ENCODE measurements at regions not wholly inside any gene's neighbourhood (a gene's known extent, or its start where the extent isn't known, plus 50 kb on each side); places are given as distances from the start of the nearest gene placed in this dataset.

DNA sequence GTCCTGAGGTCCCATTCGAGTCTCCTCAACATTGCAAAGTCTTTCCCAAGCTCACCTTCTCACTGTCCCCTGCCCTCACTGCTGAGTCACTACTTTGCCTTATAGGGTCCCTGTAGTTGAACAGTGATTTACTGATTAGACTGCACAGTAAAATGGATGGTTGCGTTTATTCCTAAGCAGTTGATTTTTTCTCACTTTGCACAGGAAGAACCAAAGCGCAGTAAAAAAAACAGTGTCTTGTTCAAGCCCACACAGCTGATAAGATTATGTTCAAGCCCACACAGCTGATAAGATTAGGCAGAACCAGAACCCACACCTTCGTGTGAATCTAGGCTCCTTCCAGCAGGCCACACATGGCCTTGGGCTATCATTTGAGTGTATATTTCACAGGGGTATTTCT is 215.3 kb upstream of the COPS8 start:
- Histone ChIP-seq H3K4me2 (no peak overlapping the region), H3K4me1 (replicated peaks; ENCODE audit: insufficient read depth) (peaks cover 41% of the 10 kb centered on the region), H3K79me2 (ENCODE audit: low read depth) (no peaks in the 10 kb centered on the region), H3K9me3 (ENCODE audit: insufficient read depth, low read depth) (peaks cover 5% of the 10 kb centered on the region; the same call in 1 of the 2 replicates), H3K4me3 (no peak overlapping the region), H3K27ac (peak overlapping the region; percentile 76; the same call in 1 of the 2 replicates), H3K36me3 (ENCODE audit: low read depth) (no peaks in the 10 kb centered on the region), H3K9me2 (ENCODE audit: insufficient read depth) (no peaks in the 10 kb centered on the region), H3F3A (ENCODE audit: insufficient read depth, low read depth) (peaks cover 20% of the 10 kb centered on the region), H2AFZ (no peak overlapping the region), H4K20me1 (ENCODE audit: insufficient read depth) (no peaks in the 10 kb centered on the region), H3K27me3 (ENCODE audit: insufficient read depth, low read depth) (0 out of 2 replicates have a peak, but pooled peaks cover 16% of the 10 kb centered on the region)
- BruUV-seq (replicated peaks) = no TSS peak
- no peak for DNase-seq
- TF ChIP-seq, protein P1, sequence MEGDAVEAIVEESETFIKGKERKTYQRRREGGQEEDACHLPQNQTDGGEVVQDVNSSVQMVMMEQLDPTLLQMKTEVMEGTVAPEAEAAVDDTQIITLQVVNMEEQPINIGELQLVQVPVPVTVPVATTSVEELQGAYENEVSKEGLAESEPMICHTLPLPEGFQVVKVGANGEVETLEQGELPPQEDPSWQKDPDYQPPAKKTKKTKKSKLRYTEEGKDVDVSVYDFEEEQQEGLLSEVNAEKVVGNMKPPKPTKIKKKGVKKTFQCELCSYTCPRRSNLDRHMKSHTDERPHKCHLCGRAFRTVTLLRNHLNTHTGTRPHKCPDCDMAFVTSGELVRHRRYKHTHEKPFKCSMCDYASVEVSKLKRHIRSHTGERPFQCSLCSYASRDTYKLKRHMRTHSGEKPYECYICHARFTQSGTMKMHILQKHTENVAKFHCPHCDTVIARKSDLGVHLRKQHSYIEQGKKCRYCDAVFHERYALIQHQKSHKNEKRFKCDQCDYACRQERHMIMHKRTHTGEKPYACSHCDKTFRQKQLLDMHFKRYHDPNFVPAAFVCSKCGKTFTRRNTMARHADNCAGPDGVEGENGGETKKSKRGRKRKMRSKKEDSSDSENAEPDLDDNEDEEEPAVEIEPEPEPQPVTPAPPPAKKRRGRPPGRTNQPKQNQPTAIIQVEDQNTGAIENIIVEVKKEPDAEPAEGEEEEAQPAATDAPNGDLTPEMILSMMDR (conservative IDR thresholded peaks at IDR 0.05) = no peak
- no peak for TF ChIP-seq EZH2 (IDR thresholded peaks at IDR 0.05; ENCODE audit: low read depth)
- CTCF ChIA-PET = no interaction called here
- POLR2A ChIA-PET (ENCODE audit: unreplicated experiment) = no interaction called here
- intact Hi-C loops (cut with micrococcal nuclease; ENCODE audit: unreplicated experiment) = loop anchor here (5.0 kb wide), 1 partner anchor 157 kb away; no protein-coding TSS in a partner anchor

DNA sequence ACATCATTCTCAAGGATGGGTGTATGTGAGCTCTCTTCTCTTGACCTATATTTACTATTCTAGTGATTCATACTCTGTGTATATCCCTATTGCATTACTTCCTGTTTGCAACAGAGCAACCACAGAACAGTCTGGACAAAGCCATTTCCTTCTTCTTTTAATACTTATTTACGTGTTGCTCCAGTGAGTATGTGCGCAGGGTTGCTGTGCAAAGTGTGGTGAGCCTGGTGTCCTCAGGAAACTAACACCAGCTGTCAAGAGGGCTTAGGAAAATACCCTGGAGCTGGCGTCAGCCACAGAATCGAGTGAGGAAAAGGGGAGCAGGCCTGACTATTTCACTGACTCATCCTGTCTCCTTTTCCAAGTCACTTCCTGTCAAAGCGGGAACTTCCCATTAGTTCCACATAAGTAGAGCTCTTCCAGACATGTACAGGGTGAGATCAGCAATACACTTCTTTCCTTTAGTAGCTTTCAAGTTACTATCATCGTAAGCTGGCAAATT is 214.1 kb upstream of the COPS8 start:
- Histone ChIP-seq H2AFZ (peak overlapping the region; percentile 62; the same call in 1 of the 2 replicates), H3K27ac (peak overlapping the region; percentile 76), H3K79me2 (ENCODE audit: low read depth) (no peaks in the 10 kb centered on the region), H3K4me3 (no peak overlapping the region), H3K9me2 (ENCODE audit: insufficient read depth) (no peaks in the 10 kb centered on the region), H3K4me1 (replicated peaks; ENCODE audit: insufficient read depth) (peaks cover 42% of the 10 kb centered on the region), H3K4me2 (peak overlapping the region; percentile 35), H3K9me3 (ENCODE audit: insufficient read depth, low read depth) (no peaks in the 10 kb centered on the region), H3F3A (ENCODE audit: insufficient read depth, low read depth) (peaks cover 20% of the 10 kb centered on the region), H3K27me3 (ENCODE audit: insufficient read depth, low read depth) (peaks cover 21% of the 10 kb centered on the region; the same call in 1 of the 2 replicates), H3K36me3 (ENCODE audit: low read depth) (no peaks in the 10 kb centered on the region), H4K20me1 (ENCODE audit: insufficient read depth) (no peaks in the 10 kb centered on the region)
- TF ChIP-seq EZH2 (IDR thresholded peaks at IDR 0.05; ENCODE audit: low read depth) = no peak
- TF ChIP-seq, protein P1 (conservative IDR thresholded peaks at IDR 0.05) = no peak
- no TSS peak for BruUV-seq (replicated peaks)
- intact Hi-C loops (cut with micrococcal nuclease; ENCODE audit: unreplicated experiment) = loop anchor here (1.0 to 5.0 kb wide), 2 partner anchors 122 to 156 kb away; no protein-coding TSS in a partner anchor
- ChIA-PET POLR2A (ENCODE audit: unreplicated experiment) (no interaction called here), CTCF (no interaction called here)
- peak; percentile 40 to 97 for DNase-seq

DNA sequence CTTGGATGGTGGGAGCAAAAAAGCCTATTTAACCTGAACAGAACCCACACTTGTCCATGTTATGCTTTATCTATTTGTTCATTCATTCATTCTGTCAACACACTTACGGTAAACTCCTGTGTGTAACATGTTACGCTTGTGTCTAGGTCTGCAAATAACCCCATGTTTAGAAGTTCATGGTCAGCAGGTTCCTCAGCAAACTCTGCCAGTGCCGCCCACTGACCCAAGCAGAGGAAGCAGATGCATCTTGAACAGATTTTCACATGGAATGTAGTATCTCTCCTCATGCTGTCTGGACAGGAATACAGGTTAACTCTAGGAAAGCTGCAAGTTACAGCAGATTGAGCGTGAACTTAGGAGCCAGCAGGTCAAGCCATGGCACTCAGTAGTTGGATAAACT is 213.7 kb upstream of the COPS8 start:
- Histone ChIP-seq H3K9me2 (ENCODE audit: insufficient read depth) (no peaks in the 10 kb centered on the region), H3K36me3 (ENCODE audit: low read depth) (no peaks in the 10 kb centered on the region), H3K27me3 (ENCODE audit: insufficient read depth, low read depth) (peaks cover 21% of the 10 kb centered on the region; the same call in 1 of the 2 replicates), H3K79me2 (ENCODE audit: low read depth) (no peaks in the 10 kb centered on the region), H3K9me3 (ENCODE audit: insufficient read depth, low read depth) (no peaks in the 10 kb centered on the region), H3F3A (ENCODE audit: insufficient read depth, low read depth) (peaks cover 20% of the 10 kb centered on the region), H2AFZ (no peak overlapping the region), H3K4me1 (replicated peaks; ENCODE audit: insufficient read depth) (peaks cover 42% of the 10 kb centered on the region), H3K4me3 (no peak overlapping the region), H3K27ac (peak overlapping the region; percentile 76), H4K20me1 (ENCODE audit: insufficient read depth) (no peaks in the 10 kb centered on the region), H3K4me2 (peak overlapping the region; percentile 35)
- no peak for DNase-seq
- CTCF ChIA-PET = no interaction called here
- no peak for TF ChIP-seq EZH2 (IDR thresholded peaks at IDR 0.05; ENCODE audit: low read depth)
- TF ChIP-seq, protein P1 (conservative IDR thresholded peaks at IDR 0.05) = no peak
- no TSS peak for BruUV-seq (replicated peaks)
- POLR2A ChIA-PET (ENCODE audit: unreplicated experiment) = no interaction called here
- intact Hi-C loops (cut with micrococcal nuclease; ENCODE audit: unreplicated experiment) = loop anchor here (5.0 kb wide), 1 partner anchor 155 kb away; no protein-coding TSS in a partner anchor
